Upper lobe of right lung (tissue), 1 donor: ENCODE measurements at regions not wholly inside any gene's neighbourhood (a gene's known extent, or its start where the extent isn't known, plus 50 kb on each side); places are given as distances from the start of the nearest gene placed in this dataset.
"Not testable (repeated sequence)": the region's sequence is repeated elsewhere in the genome, so short reads cannot be mapped to it uniquely, and the experiment has no call there.

Source experiments
- ATAC-seq: fragments of 200-7000 bp; cut with Tn5 transposase; one replicate; pipeline ENCODE4 v1.9.1; 2020; ENCODE audit warnings: mild to moderate bottlenecking, moderate library complexity
- DNase-seq: peaks from one replicate; pipeline ENCODE4 v3.0.0-alpha.2; 2020
- H3K27ac ChIP-seq: fragments of 200-600 bp; one replicate; pipeline ENCODE4 v1.8.0; 2022
- H3K27me3 ChIP-seq: fragments of 200-600 bp; one replicate; pipeline ENCODE4 v1.8.0; 2022; ENCODE audit warnings: mild to moderate bottlenecking
- H3K36me3 ChIP-seq: fragments of 200-600 bp; one replicate; pipeline ENCODE4 v1.8.0; 2022
- H3K4me1 ChIP-seq: fragments of 200-600 bp; one replicate; pipeline ENCODE4 v1.8.0; 2022
- H3K4me3 ChIP-seq: fragments of 200-600 bp; one replicate; pipeline ENCODE4 v1.8.0; 2022; ENCODE audit warnings: mild to moderate bottlenecking
- H3K9me3 ChIP-seq: fragments of 200-600 bp; one replicate; pipeline ENCODE4 v1.8.0; 2022
- intact Hi-C: fragments of 100-400 bp; cut with DNase I; formaldehyde crosslinking; loops from one replicate; pipeline ENCODE4 v1.11.0; 2022
- TF ChIP-seq, protein P1 (sequence below): fragments of 200-600 bp; IDR thresholded peaks from one replicate; pipeline ENCODE4 v1.8.0; 2022; ENCODE audit warnings: antibody characterized with exemption
- donor health status: DM: no; HTN: yes; CAD: no; lungs with severe emphysema.

DNA sequence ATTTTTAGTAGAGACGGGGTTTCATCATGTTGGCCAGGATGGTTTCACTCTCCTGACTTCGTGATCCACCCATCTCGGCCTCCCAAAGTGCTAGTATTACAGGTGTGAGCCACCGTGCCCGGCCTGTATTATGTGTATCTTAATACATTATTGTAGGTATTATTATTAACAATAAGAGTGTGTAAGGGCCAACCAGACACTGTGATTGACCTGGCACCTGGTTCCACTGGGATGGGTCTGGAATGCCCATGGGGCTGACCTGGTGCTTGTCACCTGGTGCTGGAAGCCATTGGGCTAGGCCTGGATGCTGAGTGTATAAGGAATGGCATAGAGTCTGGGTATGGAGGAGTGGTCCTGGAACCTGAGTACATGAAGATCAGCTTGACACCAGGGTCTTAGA is 906.9 kb upstream of the TMEFF2 start:
- no peak overlapping the region for H3K4me3 ChIP-seq
- no peaks in the 10 kb centered on the region for H3K27me3 ChIP-seq
- intact Hi-C loops: no loop called here
- H3K36me3 ChIP-seq: no peaks in the 10 kb centered on the region
- H3K9me3 ChIP-seq: no peaks in the 10 kb centered on the region
- TF ChIP-seq, protein P1, sequence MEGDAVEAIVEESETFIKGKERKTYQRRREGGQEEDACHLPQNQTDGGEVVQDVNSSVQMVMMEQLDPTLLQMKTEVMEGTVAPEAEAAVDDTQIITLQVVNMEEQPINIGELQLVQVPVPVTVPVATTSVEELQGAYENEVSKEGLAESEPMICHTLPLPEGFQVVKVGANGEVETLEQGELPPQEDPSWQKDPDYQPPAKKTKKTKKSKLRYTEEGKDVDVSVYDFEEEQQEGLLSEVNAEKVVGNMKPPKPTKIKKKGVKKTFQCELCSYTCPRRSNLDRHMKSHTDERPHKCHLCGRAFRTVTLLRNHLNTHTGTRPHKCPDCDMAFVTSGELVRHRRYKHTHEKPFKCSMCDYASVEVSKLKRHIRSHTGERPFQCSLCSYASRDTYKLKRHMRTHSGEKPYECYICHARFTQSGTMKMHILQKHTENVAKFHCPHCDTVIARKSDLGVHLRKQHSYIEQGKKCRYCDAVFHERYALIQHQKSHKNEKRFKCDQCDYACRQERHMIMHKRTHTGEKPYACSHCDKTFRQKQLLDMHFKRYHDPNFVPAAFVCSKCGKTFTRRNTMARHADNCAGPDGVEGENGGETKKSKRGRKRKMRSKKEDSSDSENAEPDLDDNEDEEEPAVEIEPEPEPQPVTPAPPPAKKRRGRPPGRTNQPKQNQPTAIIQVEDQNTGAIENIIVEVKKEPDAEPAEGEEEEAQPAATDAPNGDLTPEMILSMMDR: no peak
- ATAC-seq: no peak
- no peak overlapping the region for H3K27ac ChIP-seq
- no peaks in the 10 kb centered on the region for H3K4me1 ChIP-seq
- DNase-seq: no peak

GRCh38 chr2:193088026-193088425 is 893.3 kb upstream of the TMEFF2 start:
- H3K36me3 ChIP-seq: no peaks in the 10 kb centered on the region
- no peaks in the 10 kb centered on the region for H3K27me3 ChIP-seq
- H3K4me3 ChIP-seq: no peak overlapping the region
- TF ChIP-seq, protein P1: no peak
- DNase-seq: no peak
- H3K4me1 ChIP-seq: no peaks in the 10 kb centered on the region
- H3K27ac ChIP-seq: no peak overlapping the region
- no peaks in the 10 kb centered on the region for H3K9me3 ChIP-seq
- intact Hi-C loops: no loop called here
- no peak for ATAC-seq

GRCh38 chr2:193076995-193077394 is 882.3 kb upstream of the TMEFF2 start:
- no peak for ATAC-seq
- no peak overlapping the region for H3K27ac ChIP-seq

DNA sequence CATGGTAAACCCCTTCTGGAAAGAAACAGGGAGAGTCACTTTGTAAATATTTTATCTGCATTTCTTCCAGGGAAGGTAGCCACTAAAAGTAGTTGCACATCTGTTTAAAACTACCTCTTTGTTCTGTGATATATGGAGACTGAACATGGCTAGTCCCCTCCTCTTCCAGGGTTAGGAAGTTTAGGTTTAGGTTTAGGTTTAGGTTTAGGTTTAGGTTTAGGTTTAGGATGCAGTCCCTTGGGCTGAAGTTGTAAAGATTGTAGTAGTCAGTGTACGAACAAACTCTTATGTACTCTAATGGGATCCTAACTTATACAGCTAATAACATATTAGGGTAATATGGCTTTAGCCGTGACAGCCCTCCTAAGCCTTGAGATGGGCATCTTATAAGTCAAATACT is 880.2 kb upstream of the TMEFF2 start:
- Histone ChIP-seq H3K27me3 (no peaks in the 10 kb centered on the region), H3K36me3 (no peaks in the 10 kb centered on the region), H3K27ac (no peak overlapping the region), H3K4me3 (no peak overlapping the region), H3K9me3 (no peaks in the 10 kb centered on the region), H3K4me1 (no peaks in the 10 kb centered on the region)
- ATAC-seq: no peak
- DNase-seq: no peak
- TF ChIP-seq, protein P1: no peak
- intact Hi-C loops: no loop called here

More at GRCh38 chr2:193076995-193077394, 882.3 kb upstream of the TMEFF2 start:
- Histone ChIP-seq H3K4me3 (no peak overlapping the region), H3K27me3 (no peaks in the 10 kb centered on the region), H3K36me3 (no peaks in the 10 kb centered on the region), H3K9me3 (no peaks in the 10 kb centered on the region), H3K4me1 (no peaks in the 10 kb centered on the region)
- TF ChIP-seq, protein P1: no peak
- intact Hi-C loops: no loop called here
- no peak for DNase-seq

- DNase-seq (no peak), ATAC-seq (no peak)
- Histone ChIP-seq H3K27ac (no peak overlapping the region), H3K27me3 (no peaks in the 10 kb centered on the region), H3K36me3 (no peaks in the 10 kb centered on the region), H3K4me3 (no peak overlapping the region), H3K4me1 (no peaks in the 10 kb centered on the region), H3K9me3 (no peaks in the 10 kb centered on the region)
- TF ChIP-seq, protein P1: no peak
- intact Hi-C loops: no loop called here
Observed at GRCh38 chr2:193072647-193073046, 877.9 kb upstream of the TMEFF2 start.

DNA sequence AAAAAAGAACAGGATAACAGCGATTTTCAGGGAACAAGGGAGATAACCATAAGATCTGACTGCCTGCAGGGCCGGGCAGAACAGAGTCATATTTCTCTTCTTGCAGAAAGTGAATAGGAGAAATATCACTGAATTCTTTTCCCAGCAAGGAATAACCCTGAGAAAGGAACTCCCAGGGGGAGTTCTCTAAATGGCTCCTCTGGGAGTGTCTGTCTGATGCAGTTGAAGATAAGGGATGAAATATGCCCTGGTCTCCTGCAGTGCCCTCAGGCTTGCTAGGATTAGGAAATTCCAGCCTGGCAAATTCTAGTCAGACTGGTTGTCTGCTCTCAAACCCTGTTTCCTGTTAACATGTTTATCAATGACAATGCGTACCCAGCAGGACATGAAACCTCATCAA is 830.8 kb upstream of the TMEFF2 start:
- intact Hi-C loops, H3K4me1 ChIP-seq, ATAC-seq, H3K36me3 ChIP-seq, H3K9me3 ChIP-seq, H3K27me3 ChIP-seq, H3K27ac ChIP-seq, DNase-seq, H3K4me3 ChIP-seq: not testable (repeated sequence)
